ENCODE measurements at regions not wholly inside any gene's neighbourhood (a gene's known extent, or its start where the extent isn't known, plus 50 kb on each side); places are given as distances from the start of the nearest gene placed in this dataset.

DNA sequence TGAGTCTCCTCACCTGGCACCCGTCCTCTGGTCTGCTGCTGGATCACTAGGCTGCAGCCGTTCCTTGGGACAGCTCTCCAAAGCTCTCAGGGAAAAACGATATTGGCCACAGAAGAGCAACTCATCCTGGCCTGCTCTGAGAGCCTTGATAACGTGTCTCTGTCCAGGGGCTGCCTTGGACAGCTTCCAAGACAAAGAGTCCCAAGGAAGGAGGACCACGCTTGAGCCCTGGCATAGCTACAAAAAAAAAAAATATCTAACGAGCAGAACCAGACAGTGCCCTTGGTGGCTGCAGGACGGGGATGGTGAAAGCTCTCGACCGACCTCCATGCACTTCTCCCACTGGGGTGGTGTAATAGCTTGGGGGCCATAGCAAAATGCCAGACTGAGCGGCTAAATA, 589.6 kb downstream of the NPHP4 start:
- TF ChIP-seq, protein P1, sequence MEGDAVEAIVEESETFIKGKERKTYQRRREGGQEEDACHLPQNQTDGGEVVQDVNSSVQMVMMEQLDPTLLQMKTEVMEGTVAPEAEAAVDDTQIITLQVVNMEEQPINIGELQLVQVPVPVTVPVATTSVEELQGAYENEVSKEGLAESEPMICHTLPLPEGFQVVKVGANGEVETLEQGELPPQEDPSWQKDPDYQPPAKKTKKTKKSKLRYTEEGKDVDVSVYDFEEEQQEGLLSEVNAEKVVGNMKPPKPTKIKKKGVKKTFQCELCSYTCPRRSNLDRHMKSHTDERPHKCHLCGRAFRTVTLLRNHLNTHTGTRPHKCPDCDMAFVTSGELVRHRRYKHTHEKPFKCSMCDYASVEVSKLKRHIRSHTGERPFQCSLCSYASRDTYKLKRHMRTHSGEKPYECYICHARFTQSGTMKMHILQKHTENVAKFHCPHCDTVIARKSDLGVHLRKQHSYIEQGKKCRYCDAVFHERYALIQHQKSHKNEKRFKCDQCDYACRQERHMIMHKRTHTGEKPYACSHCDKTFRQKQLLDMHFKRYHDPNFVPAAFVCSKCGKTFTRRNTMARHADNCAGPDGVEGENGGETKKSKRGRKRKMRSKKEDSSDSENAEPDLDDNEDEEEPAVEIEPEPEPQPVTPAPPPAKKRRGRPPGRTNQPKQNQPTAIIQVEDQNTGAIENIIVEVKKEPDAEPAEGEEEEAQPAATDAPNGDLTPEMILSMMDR (IDR thresholded peaks at IDR 0.05), result no peak
- TF ChIP-seq POLR2A (IDR thresholded peaks at IDR 0.05), result no peak

Data from body of pancreas (tissue), 4 donors.